H54 (cell line): ENCODE measurements at regions not wholly inside any gene's neighbourhood (a gene's known extent, or its start where the extent isn't known, plus 50 kb on each side); places are given as distances from the start of the nearest gene placed in this dataset.
"Not testable (repeated sequence)": the region's sequence is repeated elsewhere in the genome, so short reads cannot be mapped to it uniquely, and the experiment has no call there.

ENCODE experiments used
- DNase-seq: peaks from one replicate; pipeline ENCODE4 v3.0.0; 2011; ENCODE audit warnings: low spot score, mixed read lengths; ENCODE audit not compliant: insufficient read length
- FAIRE-seq: peaks from 3 replicates; lab custom pipeline; 2011; peaks lifted over from hg19 to GRCh38; lab: Jason Lieb, UNC
- POLR2A ChIP-seq: IDR thresholded peaks from 2 replicates; pipeline ENCODE4 v1.6.1; 2011; ENCODE audit warnings: low read depth, mild to moderate bottlenecking, low read length

DNA sequence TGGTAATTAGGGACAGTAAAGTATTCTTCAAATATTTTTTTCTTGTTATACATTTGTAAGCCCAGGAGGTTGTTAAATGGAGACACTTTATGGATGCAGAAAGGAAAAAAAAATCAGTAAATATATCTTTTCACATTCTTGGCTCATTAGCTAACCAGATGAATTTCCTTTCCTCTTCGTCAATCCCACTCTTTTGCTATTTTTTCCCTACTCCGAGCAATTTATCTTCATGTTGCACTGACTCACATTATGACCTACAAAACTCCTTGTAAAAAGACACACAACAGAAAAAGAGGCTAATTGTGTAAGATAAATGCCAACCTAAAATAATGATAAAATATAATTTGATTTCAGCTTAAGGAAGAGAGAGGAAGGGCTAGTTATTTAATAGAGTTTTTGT is 472.9 kb upstream of the ZNF337 start:
- FAIRE-seq: peak; percentile 6
- no peak for DNase-seq
- TF ChIP-seq POLR2A: no peak

DNA sequence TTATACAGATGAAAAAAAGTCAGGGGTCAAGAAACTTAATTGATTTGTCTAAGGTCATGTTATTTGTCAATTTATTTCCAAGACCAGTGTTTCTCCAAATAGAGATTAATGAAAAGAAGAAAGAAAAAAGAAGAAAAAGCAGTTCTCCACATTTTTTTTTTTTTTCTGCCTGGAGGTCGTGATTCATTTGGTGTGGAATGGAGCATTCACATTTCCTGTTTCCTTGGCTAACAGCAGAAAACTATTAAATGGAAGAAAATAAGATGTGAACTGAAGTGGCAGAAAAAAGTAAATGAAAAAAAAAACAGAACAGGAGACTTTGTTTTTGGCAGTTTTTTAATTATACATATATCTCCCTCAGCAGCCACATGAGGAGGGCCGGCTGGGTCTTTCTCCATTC is 470.8 kb upstream of the ZNF337 start:
- FAIRE-seq (peak; percentile 86), DNase-seq (no peak)
- TF ChIP-seq POLR2A: no peak

DNA sequence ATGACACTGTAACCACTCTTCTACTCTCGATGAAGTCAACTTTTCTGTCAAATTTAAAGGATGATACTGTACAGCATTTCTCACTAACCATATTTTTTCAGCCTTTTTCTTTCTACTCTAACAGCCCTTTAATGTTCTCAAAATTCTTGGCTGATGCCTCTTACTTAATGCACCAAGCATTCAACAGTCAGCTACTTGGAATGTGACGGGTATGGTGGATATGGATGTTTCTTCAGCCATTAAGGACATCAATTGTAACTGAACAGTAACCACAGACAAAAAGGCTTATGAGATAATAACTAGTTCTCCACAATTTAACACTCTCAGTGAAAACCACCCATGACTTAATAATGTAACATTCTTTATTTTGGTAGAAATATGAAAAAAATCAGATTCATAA is 467.2 kb upstream of the ZNF337 start:
- peak; percentile 99 for FAIRE-seq
- TF ChIP-seq POLR2A: no peak
- DNase-seq: peak; percentile 20

DNA sequence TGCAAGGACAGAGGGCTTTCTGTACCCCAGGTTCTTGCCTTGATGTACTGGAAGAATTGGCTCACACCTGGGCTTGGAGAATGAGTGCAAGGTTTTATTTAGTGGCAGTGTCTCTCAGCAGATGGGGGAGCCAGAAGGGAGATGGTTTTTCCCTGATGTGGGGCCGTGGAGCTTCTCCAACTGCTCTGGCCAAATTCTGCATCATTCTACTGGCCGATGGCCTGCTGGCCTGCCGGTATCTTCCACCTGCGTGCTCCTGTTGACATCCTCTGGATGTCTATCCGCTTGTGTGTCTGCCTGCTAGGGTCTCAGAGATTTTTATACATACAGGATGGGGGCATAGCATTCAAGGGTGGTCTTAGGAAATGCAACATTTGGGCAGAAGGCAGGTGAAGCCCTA is 466.5 kb upstream of the ZNF337 start:
- peak; percentile 11 for FAIRE-seq

DNA sequence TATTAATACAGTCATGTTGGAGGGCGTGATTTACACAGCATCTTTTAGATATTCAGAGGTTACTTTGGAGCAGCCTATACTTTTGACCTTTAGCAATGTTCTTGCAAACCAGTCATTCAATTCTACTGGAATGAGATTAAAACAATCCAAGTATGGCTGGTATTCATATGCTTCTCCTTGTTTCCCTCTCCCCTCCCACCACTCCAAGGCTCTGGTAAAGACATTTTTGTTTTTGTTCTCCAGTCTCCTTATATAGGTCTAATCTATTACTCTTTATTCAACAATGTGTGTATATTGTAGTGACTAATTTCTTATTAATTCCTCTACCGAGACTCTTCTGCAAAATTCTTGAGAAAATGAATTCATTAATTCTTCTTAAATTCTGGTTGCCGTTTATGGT is 465.1 kb upstream of the ZNF337 start:
- DNase-seq: not testable (repeated sequence)
- FAIRE-seq: peak; percentile 95

More for the DNA sequence above, 466.5 kb upstream of the ZNF337 start:
- not testable (repeated sequence) for DNase-seq

DNA sequence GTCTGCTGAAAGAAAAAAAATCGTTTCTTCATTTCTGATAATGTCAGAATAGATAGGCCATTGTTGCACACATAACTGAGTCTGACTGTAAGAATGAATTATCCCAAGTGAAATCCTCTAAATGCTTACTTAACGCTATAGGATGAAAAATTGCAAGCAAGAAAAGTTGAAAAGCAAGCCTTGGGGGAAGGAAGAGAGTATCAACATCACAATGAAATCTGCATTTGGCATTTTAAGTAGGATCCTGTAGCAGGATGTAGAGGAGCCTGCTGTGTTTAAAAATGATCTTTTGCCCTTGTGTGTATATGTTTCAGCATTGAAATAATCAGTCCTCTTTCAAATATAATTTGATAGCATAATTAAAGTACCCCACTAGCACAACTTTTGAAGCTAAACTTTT is 464.3 kb upstream of the ZNF337 start:
- DNase-seq, FAIRE-seq: not testable (repeated sequence)

DNA sequence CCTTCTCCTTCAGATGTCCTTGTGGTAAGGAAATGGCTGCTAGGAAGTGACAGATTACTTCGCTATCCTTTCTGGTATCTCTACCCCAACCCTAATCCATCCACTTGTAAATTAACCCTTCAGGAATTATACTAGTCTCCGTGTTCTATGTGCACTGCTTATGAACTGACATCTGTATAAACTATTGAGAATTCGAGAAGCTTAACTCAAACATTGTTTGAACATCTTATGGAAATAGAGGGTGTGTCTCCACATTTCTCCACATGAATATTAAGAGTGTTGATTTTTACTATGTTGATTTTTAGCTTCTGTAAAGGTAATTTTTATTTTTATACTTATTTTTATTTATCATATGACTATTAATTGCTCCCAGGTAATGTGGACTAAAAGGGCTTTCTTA is 457.6 kb upstream of the ZNF337 start:
- DNase-seq (no peak), FAIRE-seq (no peak)
- TF ChIP-seq POLR2A: no peak

DNA sequence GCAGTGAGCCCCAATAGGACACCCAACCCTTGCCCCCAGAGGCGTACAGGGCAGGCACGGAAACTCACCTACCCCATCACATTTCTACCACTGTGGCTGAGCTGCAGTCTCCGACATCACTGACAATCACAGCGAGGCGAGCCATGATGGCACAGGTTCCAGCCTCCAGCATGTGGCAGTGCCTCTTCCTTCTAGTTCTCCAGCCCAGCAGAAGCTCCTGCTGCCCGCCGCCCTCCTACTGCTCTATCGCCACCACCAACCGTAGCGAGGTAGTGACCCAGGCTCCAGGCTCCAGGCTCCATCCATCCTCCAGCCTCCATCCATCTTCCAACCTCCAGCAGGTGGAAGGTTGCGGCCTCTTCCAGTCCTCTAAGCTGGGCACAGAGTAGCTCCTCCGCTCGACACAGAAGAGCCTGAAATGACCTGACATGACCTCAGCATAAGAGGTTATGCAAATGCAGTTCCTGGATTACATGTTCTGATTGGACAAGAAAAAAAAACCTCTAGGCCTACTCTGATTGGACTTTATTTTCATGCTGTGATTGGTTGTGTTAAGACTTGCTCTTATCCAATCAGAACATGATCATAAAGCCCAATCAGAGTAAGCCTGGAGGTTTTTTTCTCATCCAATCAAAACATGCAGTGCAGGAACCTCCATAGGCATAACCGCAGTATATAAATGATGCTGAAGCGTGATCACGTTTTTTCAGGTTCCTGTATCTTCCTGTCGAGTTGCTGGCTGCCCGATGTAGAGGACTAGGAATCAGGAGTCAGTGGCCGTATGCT is 438.9 kb upstream of the ZNF337 start:
- TF ChIP-seq POLR2A: no peak
- FAIRE-seq (no peak), DNase-seq (no peak)

DNA sequence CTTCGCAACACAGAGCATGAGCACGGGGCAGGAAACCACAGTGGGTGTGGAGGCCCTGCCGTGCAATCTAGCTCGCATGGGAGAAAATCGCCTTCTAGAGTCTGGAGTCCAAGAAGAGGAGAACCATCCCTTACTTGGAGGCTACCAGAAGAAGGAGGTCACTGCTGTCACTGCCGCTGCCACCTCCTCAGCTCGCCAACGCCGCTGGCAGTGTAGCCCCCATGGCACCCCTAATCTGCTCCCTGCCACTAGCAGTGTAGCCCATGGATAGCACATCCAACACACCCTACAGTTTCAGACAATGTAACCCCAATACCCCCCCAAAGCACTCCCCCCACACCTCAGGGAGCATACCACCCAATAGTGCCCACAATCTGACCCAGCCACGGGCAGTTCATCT is 438.0 kb upstream of the ZNF337 start:
- no peak for TF ChIP-seq POLR2A
- DNase-seq (no peak), FAIRE-seq (no peak)

DNA sequence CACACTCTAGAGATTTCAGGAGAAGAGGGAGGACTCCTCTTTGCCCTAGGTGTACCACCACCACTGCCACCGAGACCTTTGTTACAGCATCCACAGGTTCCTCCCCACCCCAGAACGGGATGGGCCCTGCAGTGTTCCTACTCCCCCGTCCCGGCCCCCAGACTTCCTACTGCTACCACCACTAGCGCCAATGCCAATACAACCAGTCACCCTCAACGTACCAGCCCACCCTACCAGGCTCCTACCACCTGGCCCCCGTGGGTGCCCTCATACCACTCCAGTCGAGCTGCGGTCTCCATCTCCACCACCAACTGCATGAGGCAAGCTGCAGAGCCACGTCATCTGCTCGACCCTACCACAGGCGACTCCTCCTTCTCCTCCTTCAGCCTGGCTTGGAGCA is 437.1 kb upstream of the ZNF337 start:
- not testable (repeated sequence) for DNase-seq, FAIRE-seq

DNA sequence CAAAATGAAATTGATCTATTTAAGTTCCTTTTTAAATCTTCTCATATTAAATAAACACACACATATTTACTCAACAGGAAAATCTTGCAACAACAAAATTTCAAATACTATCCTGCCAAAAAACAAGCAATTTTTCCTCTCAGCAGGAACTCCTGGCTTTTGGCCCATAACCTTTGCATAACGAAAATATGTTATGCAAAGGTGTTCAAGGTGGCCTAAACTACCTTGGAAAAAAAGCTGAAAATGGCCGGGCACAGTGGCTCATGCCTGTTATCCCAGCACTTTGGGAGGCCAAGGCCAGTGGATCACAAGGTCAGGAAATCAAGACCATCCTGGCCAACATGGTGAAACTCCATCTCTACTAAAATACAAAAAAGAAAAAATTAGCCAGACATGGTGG is 424.3 kb upstream of the ZNF337 start:
- not testable (repeated sequence) for DNase-seq, FAIRE-seq

DNA sequence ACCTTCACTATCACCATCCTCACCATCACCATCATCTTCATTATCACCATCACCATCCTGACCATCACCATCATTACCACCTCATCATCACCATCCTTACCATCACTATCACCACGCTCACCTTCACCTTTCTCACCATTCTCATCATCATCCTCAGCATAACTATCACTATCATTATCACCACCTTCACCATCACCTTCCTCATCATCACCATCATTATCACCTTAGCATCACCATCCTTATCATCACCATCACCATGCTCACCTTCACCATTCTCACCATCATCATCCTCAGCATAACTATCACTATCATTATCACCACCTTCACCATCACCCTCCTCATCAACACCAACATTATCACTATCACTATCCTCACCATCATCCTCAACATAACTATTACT is 397.8 kb upstream of the ZNF337 start:
- DNase-seq, FAIRE-seq: not testable (repeated sequence)

DNA sequence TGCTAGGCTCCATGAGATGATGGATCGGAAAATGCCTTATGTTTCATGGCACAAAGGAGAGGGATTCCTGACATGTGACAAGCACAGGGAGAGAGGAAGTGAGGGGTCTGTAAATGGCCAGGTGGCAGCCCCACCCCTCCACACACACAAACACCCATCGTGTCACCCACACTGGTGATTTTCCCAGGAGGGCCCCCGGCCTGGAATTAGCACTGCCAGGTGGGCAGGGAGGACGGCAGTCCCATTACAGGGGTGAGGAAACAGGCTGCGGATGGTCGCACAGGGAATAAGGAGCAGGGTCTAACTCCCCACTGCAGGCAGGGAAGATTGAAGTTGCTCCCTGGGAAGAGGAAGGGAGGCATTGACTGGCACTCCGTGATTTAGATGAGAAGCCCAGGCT is 395.3 kb upstream of the ZNF337 start:
- DNase-seq, FAIRE-seq: not testable (repeated sequence)

DNA sequence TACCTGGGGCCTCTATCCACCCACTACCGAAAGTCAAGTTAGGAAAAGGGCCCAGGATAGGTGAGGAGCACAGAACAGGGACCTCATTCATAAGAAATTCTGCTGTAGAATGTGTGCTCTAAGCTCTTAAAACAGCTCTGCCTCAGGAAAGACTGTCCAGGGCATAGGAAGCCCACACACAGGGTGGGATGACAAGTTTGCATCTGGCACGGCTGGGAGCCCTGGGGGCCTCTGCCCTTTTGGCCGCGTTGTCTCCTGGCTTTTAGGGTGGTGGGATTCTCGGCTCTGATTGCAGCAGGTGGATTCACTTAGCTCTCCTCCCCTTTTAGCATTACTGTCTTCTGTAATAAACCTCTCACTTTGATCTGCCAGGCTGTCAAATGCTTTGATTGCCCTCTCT is 389.5 kb upstream of the ZNF337 start:
- DNase-seq, FAIRE-seq: not testable (repeated sequence)

DNA sequence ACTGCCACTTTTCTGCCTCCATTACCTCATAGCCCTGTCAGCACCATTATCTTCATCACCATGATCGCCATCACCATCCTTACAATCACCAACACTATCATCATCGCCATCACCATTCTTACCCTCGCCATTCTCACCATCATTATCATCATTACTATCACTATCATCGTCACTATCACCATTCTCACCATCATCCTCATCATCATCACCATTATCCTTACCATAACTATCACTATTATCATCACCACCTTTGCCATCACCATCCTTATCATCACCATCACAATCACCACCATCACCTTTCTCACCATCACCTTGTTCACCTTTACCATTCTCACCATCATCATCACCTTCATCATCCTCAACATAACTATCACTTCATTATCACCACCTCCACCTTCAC is 377.3 kb upstream of the ZNF337 start:
- DNase-seq, FAIRE-seq: not testable (repeated sequence)

DNA sequence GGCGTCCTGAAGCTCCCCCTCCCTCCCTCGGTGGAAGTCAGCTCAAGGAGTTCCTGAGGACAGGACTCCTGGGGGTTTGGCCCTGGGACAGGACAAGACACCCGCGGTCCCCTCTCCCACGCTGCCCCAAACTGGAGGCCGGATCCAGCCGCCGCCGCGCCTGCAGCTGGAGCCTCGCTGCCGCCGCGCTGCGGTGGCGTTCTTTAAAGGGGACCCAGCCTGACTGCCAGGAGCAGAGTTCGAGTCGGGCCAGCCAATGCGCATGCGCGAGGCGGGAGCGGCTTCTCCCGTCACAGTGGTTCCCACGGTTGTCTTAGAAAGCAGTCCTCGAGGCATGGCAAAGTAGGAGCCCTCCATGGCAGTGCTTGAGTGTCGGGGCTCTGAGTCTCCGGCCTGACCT is 362.7 kb upstream of the ZNF337 start:
- not testable (repeated sequence) for DNase-seq, FAIRE-seq

DNA sequence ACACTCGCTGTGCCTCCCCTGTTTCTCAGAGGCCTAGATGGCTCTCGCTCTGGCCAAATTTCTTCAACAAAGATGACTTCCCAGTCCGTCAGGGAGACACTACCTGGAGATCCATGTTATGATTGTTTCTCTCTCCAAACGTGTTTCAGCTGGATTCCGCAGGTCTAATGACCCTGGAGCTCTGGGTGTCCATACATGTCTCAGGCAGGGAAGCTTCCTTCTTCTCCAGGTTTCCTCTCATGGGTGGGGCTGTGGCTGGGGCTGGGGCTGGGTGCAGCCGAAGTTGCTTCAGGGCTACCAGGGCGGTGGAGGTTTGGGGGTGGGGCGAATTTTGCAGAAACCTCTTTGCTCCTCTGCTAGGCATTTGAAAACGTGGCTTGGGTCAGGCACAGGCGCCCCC is 361.8 kb upstream of the ZNF337 start:
- not testable (repeated sequence) for FAIRE-seq, DNase-seq

DNA sequence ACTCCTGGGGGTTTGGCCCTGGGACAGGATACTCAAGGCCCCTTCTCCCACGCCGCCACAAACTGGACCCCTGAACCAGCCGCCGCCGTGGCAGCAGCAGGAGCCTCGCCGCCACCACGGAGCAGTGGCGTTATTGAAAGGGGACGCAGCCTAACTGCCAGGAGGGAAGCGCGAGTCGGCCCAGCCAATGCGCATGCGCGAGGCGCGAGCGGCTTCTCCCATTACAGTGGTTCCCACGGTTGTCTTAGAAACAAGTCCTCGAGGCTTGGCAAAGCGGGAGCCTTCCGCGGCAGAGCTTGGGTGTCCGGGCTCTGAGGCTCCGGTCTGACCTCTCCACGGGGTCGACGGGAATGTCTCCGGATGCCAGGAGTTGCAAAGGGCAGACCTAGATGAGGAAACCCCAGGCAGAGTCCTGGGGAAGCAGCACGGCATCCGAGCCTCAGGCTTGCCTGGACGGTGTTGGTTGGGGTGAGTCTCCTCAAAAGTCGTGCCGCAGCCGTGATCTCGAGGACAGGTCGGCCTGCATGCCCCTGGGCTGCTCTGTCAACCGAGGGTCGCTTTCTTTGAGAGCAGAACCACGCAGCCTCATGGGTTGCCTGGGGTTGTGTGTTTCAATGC is 360.6 kb upstream of the ZNF337 start:
- DNase-seq, FAIRE-seq: not testable (repeated sequence)

DNA sequence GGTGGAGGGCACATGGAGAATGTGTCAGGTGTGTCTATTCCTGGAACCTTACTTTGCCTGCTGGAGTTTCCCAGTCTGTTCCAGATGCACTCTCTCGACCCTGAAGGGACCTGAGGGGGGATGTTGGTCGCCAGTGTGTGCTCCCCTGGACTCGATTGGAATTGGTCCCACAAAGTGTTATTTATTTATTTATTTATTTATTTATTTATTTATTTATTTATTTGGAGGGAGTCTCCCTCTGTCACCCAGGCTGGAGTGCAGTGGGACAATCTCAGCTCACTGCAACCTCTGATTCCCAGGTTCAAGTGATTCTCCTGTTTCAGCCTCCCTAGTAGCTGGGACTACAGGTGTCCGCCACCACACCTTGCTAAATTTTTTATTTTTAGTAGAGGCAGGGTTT is 329.1 kb upstream of the ZNF337 start:
- not testable (repeated sequence) for DNase-seq, FAIRE-seq

DNA sequence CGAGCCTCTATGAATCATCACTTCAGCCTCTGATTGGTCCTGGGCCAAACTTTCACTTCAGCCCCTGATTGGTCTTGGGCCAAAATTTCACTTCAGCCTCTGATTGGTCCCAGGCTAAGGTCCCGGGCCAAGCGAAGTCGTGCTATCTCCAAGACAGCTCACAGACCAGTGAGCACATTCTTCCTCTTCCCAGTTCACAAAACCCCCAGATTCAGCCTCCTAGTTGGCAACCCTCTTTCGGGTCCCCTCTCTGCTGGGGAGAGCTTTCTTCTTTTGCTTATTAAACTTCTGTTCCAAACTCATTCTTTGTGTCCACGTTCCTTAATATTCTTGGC is 314.3 kb upstream of the ZNF337 start:
- not testable (repeated sequence) for DNase-seq
- peak; percentile 58 for FAIRE-seq
